ENCODE measurements at regions not wholly inside any gene's neighbourhood (a gene's known extent, or its start where the extent isn't known, plus 50 kb on each side); places are given as distances from the start of the nearest gene placed in this dataset.

DNA sequence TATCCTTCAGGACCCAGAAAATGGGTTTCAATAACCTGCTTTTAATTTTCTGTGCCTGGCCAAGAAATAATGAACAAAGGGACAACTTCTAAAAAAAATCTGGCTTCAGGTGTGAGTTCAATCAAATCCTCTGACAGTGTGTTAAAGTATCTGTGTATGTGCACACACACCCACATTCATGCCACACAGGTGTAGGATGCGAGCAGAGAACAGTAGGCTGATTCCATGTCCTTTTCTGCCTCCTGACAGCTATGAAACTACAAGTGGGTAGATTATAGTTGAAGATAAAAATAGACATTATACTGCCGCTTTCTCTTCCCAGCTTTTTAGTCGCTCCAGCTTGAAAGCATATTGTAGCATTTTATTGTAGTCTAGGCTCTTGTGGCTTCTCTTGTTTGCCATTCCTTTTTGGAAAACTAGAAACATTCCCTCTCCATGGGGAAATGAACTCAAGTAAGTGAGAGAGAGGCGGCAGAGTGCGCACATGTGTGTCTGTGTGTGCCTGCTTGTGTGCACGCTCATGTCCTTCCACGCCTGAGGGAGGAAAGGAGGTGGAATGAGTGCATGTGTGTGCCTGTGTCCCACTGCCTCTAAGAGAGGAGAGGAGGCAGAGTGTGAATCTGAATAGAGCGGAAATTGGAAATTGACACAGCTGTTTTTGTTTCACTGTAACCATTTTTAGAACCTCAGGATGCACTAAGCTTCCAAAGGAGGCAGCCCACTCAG lies 273.0 kb downstream of the ELAVL2 start:
- Mint-ChIP-seq H3K27me3 (no peaks in the 10 kb centered on the region), H3K9me3 (peaks cover 4% of the 10 kb centered on the region), H3K27ac (no peak overlapping the region), H3K36me3 (ENCODE audit: low read depth) (no peaks in the 10 kb centered on the region), H3K4me1 (no peaks in the 10 kb centered on the region), H3K4me3 (no peak overlapping the region)
- POLR2A ChIA-PET = no interaction called here
- CTCF ChIA-PET = no interaction called here
- DNase-seq = no peak

DNA sequence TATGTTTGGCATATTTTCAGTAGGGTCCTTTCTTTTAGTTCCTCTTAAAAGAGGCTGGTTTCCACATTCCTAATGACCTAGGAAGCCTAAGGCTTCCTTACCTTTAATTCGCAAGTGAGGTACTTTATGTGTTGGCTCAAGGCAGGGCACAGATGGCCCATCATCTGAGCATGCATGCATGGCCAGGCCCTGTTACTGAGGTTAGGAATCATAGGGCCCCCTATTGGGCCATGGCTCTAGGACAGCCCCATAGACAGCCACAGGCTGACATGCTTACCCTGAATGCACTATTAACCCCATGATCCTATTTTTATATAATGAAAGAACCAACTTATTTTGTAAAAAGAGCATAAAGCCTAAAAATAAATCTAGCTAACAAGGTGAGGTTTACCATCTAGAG lies 271.4 kb downstream of the ELAVL2 start:
- Mint-ChIP-seq H3K27me3 (no peaks in the 10 kb centered on the region), H3K27ac (no peak overlapping the region), H3K36me3 (ENCODE audit: low read depth) (no peaks in the 10 kb centered on the region), H3K4me3 (no peak overlapping the region), H3K4me1 (no peaks in the 10 kb centered on the region), H3K9me3 (peaks cover 4% of the 10 kb centered on the region)
- ChIA-PET POLR2A (no interaction called here), CTCF (no interaction called here)
- DNase-seq = no peak

DNA sequence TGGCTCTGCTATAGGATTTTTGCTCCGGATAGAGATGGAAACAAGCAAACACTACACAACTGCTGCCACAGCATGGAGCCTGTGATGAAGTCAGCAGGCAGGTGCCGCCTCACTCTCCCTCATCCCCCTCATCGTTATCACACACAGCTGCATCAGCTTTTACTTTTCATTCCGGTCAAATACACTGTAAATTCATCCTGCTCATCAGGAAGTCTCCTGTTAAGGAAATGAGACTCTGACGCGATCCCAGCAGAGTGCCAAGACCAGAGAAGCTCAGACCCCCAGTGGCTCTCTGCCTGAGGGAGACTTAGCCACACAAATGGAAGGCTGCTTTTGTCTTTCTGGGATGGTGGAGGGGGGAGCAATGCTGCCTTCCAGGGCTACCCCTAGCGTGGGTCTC lies 270.2 kb downstream of the ELAVL2 start:
- no peak overlapping the region for H3K27ac Mint-ChIP-seq
- CTCF ChIA-PET = no interaction called here
- POLR2A ChIA-PET = no interaction called here
- H3K36me3 Mint-ChIP-seq (ENCODE audit: low read depth) = no peaks in the 10 kb centered on the region
- no peak overlapping the region for H3K4me3 Mint-ChIP-seq
- H3K9me3 Mint-ChIP-seq = peaks cover 4% of the 10 kb centered on the region
- no peaks in the 10 kb centered on the region for H3K4me1 Mint-ChIP-seq
- no peaks in the 10 kb centered on the region for H3K27me3 Mint-ChIP-seq
- DNase-seq = no peak

DNA sequence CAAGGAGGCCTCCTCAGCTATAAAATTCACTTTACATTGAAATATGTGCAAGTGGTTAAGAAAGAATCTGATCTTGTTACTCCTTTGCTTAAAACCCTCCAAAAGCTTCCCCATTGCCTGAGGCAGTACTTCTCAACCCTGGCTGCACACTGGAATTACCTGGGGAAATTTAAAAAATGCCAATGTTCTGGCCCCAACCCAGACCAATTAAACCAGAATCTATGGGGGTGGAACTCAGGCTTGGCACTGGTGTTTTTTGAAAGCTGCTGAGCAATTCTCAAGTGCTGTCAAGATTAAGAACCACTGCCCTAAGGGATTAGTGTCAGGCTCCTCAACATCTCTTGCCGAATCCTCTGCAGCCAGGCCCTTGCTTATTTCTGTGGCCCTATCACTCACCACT lies 269.6 kb downstream of the ELAVL2 start:
- Mint-ChIP-seq H3K4me3 (no peak overlapping the region), H3K27ac (no peak overlapping the region), H3K4me1 (no peaks in the 10 kb centered on the region), H3K27me3 (no peaks in the 10 kb centered on the region), H3K36me3 (ENCODE audit: low read depth) (no peaks in the 10 kb centered on the region), H3K9me3 (peaks cover 4% of the 10 kb centered on the region)
- ChIA-PET CTCF (no interaction called here), POLR2A (no interaction called here)
- no peak for DNase-seq

DNA sequence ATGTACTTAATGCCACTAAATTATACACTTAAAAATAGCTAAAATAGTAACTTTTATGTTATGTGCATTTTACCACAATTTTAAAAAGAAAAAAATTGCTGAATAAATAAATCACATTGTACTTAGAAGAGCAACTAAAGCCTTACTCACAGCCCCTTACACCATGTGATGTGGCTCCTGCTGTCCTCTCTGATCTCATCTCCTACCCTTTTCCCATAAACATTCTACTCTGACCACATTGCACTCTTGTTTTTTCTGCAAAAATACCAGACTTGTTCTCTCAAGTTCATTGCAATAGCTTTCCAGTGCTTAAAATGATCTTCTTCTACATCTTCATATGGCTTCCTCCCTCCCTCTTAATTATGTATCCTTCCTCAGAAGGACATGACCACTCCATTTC lies 268.4 kb downstream of the ELAVL2 start:
- no peaks in the 10 kb centered on the region for H3K4me1 Mint-ChIP-seq
- DNase-seq = no peak
- H3K9me3 Mint-ChIP-seq = peaks cover 4% of the 10 kb centered on the region
- H3K27ac Mint-ChIP-seq = no peak overlapping the region
- ChIA-PET CTCF (no interaction called here), POLR2A (no interaction called here)
- H3K27me3 Mint-ChIP-seq = no peaks in the 10 kb centered on the region
- no peak overlapping the region for H3K4me3 Mint-ChIP-seq
- H3K36me3 Mint-ChIP-seq (ENCODE audit: low read depth) = no peaks in the 10 kb centered on the region

DNA sequence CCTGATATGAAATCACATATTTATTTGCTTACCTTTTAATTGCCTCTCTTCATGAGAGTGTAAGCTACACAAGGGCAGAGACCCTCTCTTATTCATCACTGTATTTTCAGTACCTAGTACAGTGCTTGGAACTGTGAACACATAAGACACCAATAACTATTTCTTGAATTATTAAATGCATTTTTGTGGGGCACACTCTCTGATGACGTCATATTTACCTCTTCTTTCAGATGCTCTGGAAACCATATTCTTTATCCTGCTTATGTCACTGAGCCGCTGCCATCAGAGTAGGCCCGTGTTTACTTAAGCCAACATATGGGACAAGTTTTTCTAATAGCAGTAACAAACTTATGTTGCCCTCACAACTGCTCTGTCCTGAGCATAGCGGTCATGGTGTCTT lies 266.5 kb downstream of the ELAVL2 start:
- POLR2A ChIA-PET = no interaction called here
- Mint-ChIP-seq H3K4me3 (no peak overlapping the region), H3K27ac (no peak overlapping the region), H3K36me3 (ENCODE audit: low read depth) (no peaks in the 10 kb centered on the region), H3K9me3 (peaks cover 4% of the 10 kb centered on the region), H3K4me1 (no peaks in the 10 kb centered on the region), H3K27me3 (no peaks in the 10 kb centered on the region)
- CTCF ChIA-PET = no interaction called here
- no peak for DNase-seq

DNA sequence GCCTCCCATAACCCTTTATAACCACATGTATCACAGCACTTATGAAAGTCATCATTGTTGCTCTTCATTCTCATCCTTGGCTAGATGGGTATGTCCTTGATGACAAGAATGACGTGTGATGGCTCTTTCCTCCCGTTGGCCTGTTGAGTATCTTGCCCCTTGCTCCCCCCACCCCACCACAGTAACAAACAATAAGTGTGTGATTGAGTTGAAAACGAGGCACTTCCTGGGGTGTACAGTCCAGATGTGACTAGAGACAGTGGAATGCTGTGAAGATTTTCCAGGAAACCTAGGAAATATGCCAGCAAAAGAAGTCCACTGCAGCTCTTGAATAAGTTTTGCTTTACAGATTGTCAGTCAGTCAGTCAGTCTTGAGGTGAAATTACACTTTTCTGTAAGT lies 262.5 kb downstream of the ELAVL2 start:
- POLR2A ChIA-PET = no interaction called here
- no peak for DNase-seq
- peaks cover 5% of the 10 kb centered on the region for H3K9me3 Mint-ChIP-seq
- CTCF ChIA-PET = no interaction called here
- H3K27me3 Mint-ChIP-seq = no peaks in the 10 kb centered on the region
- H3K4me3 Mint-ChIP-seq = no peak overlapping the region
- no peaks in the 10 kb centered on the region for H3K4me1 Mint-ChIP-seq
- H3K27ac Mint-ChIP-seq = no peak overlapping the region
- no peaks in the 10 kb centered on the region for H3K36me3 Mint-ChIP-seq (ENCODE audit: low read depth)

DNA sequence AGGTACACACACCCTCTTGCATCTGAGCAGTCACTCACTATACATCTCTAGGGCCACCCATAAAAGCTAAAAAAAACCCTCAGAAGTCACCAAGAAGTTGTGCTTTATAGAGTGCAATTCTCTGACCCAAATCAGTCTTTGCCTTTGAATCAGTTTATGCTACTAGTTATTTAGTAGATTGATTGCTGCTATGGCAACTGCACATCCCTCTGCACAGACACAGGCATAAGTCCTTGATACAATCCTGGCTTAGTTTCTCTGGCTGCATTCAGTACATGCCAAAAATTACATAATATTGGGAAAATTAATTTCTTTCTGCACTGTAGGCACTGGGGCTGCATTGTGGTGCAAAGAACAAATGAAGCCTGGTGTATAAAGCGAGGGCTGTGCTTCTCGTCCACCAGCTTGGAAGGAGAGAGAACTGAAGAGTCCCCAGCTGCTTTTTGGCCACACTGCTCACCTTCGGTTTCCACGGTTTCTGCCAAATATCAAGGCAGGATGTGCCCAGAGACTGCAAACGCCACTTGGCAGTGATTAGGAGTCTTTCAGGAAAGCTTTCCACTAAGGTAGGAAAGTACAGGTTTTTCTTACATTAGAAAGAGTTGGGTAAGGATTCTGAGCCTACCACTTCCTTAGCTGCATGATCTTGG lies 258.4 kb downstream of the ELAVL2 start:
- H3K9me3 Mint-ChIP-seq = peaks cover 5% of the 10 kb centered on the region
- no peaks in the 10 kb centered on the region for H3K36me3 Mint-ChIP-seq (ENCODE audit: low read depth)
- H3K4me1 Mint-ChIP-seq = no peaks in the 10 kb centered on the region
- H3K27me3 Mint-ChIP-seq = no peaks in the 10 kb centered on the region
- CTCF ChIA-PET = no interaction called here
- H3K27ac Mint-ChIP-seq = no peak overlapping the region
- POLR2A ChIA-PET = no interaction called here
- DNase-seq = no peak
- H3K4me3 Mint-ChIP-seq = no peak overlapping the region

DNA sequence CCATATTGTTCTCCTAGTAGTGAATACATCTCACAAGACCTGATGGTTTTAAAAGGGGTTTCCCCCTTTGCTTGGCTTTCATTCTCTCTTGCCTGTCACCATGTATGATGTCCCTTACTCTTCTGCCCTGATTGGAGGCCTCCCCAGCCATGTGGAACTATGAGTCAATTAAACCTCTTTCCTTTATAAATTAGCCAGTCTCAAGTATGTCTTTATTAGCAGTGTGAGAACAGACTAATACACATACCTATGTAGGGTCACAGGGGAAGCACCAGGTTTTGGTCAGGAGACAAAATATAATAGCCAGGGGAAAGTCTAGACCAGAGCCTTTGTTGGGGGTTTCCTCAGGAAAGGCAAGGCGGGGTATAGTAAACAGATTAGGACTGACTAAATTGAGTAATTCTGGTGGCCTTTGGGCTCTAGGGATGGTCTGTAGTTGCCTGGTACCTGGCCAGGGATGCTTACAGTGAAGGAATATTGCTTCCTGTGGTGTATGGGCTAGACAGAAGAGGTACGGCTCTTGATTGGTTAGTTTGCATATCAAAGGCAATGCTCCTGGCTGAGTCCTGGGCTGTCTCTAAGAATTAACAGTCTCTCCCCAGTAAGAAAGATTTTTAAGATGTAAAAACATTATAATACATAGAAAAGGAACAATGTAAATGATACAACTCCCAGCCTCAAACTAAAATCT lies 254.5 kb downstream of the ELAVL2 start:
- no peak overlapping the region for H3K27ac Mint-ChIP-seq
- H3K36me3 Mint-ChIP-seq (ENCODE audit: low read depth) = no peaks in the 10 kb centered on the region
- no peaks in the 10 kb centered on the region for H3K4me1 Mint-ChIP-seq
- no peaks in the 10 kb centered on the region for H3K9me3 Mint-ChIP-seq
- H3K4me3 Mint-ChIP-seq = no peak overlapping the region
- no peak for DNase-seq
- CTCF ChIA-PET = no interaction called here
- POLR2A ChIA-PET = no interaction called here
- no peaks in the 10 kb centered on the region for H3K27me3 Mint-ChIP-seq

DNA sequence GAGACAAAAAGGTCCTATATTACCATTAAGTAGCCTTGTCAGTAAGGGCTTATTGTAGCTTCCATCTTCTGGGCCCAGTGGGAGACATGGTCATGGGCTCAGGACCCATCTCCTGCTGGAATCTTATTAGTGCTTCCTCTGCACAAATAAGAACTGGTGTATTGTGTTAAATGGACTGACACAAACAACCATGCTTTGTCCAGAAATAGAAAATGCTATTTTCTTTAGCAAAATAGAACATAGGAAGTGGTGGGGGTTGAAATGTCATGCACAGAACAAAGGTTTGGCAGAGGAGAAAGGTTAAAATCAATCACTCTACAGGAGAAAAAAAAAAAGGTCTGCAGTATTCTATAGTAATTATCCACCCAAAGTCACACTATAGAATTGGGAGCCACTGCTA lies 252.2 kb downstream of the ELAVL2 start:
- ChIA-PET POLR2A (no interaction called here), CTCF (no interaction called here)
- no peaks in the 10 kb centered on the region for H3K9me3 Mint-ChIP-seq
- H3K27me3 Mint-ChIP-seq = no peaks in the 10 kb centered on the region
- H3K4me1 Mint-ChIP-seq = no peaks in the 10 kb centered on the region
- no peak overlapping the region for H3K27ac Mint-ChIP-seq
- no peaks in the 10 kb centered on the region for H3K36me3 Mint-ChIP-seq (ENCODE audit: low read depth)
- H3K4me3 Mint-ChIP-seq = no peak overlapping the region
- DNase-seq = no peak

DNA sequence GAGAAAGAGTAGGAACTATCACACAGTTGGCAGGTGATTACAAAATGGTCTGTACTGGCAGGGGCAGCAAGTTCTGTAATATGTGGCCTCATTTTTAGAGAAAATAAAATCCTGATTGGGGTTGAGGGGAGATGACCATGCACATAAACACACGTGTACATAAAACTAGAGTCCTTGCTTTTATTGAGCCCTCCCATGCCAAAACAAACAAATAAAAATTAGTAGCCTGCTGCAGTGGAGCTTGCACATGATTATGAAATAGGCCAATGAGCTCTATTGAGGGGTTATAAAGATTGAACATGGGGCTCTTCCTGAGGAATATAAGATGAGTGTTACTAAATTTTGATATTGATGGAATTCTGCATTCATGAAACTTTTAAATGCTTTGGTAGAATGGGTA lies 248.4 kb downstream of the ELAVL2 start:
- H3K9me3 Mint-ChIP-seq = no peaks in the 10 kb centered on the region
- ChIA-PET CTCF (no interaction called here), POLR2A (no interaction called here)
- DNase-seq = no peak
- no peaks in the 10 kb centered on the region for H3K36me3 Mint-ChIP-seq (ENCODE audit: low read depth)
- no peaks in the 10 kb centered on the region for H3K4me1 Mint-ChIP-seq
- H3K27ac Mint-ChIP-seq = no peak overlapping the region
- H3K27me3 Mint-ChIP-seq = no peaks in the 10 kb centered on the region
- H3K4me3 Mint-ChIP-seq = no peak overlapping the region

DNA sequence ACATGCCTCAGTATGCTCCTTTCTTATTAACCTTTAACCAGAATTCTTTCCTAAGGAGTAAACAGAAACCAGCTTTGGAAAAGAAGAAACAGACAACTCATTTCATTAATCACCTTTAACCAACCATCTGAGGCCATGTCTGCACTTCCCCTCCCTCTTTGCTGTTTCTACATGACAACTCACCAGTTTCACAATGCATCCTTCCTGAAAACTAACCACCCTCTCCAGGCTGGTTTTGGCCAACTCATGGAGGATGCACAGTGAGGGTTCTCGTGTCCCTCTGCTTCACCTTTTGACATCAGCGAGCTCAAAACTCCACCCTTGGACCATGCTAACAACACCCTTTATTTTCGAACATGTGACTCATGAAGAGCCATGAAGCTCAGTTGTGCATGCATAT lies 244.1 kb downstream of the ELAVL2 start:
- no peak overlapping the region for H3K27ac Mint-ChIP-seq
- H3K9me3 Mint-ChIP-seq = peaks cover 3% of the 10 kb centered on the region

DNA sequence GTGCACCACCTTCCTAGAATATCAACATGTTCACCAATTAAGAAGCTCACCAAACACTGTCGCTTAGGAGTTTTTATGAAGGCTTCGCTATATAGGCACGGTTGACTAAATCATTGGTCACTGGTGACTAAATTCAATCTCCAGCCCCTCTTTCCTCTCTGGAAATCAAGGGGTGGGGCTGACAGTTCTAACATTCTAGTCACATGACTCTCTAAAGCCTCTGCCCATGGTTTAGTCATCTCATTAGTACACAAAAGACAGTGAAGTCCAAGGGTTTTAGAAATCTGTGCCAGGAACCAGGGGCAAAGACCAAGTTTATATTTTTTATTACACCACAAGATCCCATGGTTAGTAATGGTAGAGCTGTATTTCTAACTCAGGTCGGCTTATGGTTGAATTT lies 243.2 kb downstream of the ELAVL2 start:
- Mint-ChIP-seq H3K27me3 (no peaks in the 10 kb centered on the region), H3K4me3 (no peak overlapping the region), H3K36me3 (ENCODE audit: low read depth) (no peaks in the 10 kb centered on the region), H3K4me1 (no peaks in the 10 kb centered on the region), H3K27ac (no peak overlapping the region), H3K9me3 (peaks cover 3% of the 10 kb centered on the region)
- ChIA-PET POLR2A (no interaction called here), CTCF (no interaction called here)
- DNase-seq = no peak

More for the DNA sequence above, 244.1 kb downstream of the ELAVL2 start:
- CTCF ChIA-PET = no interaction called here
- no peak overlapping the region for H3K4me3 Mint-ChIP-seq
- no peaks in the 10 kb centered on the region for H3K36me3 Mint-ChIP-seq (ENCODE audit: low read depth)
- H3K4me1 Mint-ChIP-seq = no peaks in the 10 kb centered on the region
- POLR2A ChIA-PET = no interaction called here
- H3K27me3 Mint-ChIP-seq = no peaks in the 10 kb centered on the region
- DNase-seq = no peak

DNA sequence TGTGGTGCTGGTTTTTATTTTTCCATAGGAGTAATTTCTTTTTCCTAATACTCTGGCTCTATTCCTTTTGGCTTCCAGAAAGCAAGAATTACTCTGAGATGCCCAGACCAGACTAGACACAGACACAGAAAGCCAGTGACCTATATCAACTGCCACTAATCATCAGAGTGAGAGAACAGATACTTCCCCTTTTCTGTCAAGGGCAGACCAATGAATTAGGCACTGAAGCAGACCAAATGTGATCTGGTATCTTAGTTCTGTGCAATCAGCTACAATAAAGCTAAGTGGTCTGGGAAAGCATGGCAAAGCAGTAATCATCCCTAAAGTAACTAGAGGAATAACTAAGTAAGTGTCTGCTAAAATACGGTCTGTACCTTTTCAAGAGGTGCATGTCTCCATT lies 239.1 kb downstream of the ELAVL2 start:
- ChIA-PET CTCF (no interaction called here), POLR2A (no interaction called here)
- Mint-ChIP-seq H3K4me1 (peaks cover 8% of the 10 kb centered on the region), H3K4me3 (no peak overlapping the region), H3K36me3 (ENCODE audit: low read depth) (no peaks in the 10 kb centered on the region), H3K27ac (no peak overlapping the region), H3K27me3 (no peaks in the 10 kb centered on the region), H3K9me3 (peaks cover 3% of the 10 kb centered on the region)
- DNase-seq = no peak
